IMR-90 (cell line): ENCODE measurements at regions not wholly inside any gene's neighbourhood (a gene's known extent, or its start where the extent isn't known, plus 50 kb on each side); places are given as distances from the start of the nearest gene placed in this dataset.
A peak's percentile ranks its signal among the peaks of the same experiment; 100 is the strongest.

Experiments used
- ATAC-seq: fragments of 200-7000 bp; cut with Tn5 transposase; 2 replicates; pipeline ENCODE4 v1.9.1; 2020; ENCODE audit warnings: low read depth, mild to moderate bottlenecking, moderate library complexity
- BruUV-seq: library from RNA; stranded (reverse); fragments of 400-500 nt; replicated peaks from 2 replicates; lab custom pipeline; 2021; lab: Mats Ljungman, UMichigan
- CTCF ChIA-PET: fragments of 300-600 bp; formaldehyde crosslinking; extraction: SDS; loops from one replicate; lab custom pipeline; 2021; ENCODE audit warnings: antibody characterized with exemption; lab: Yijun Ruan, JAX
- POLR2A ChIA-PET: fragments of 300-600 bp; sonication (Branson Sonifier 250); formaldehyde crosslinking; loops from one replicate; lab custom pipeline; 2022; ENCODE audit warnings: antibody characterized with exemption; ENCODE audit not compliant: unreplicated experiment; lab: Charles Lee
- DNase-seq: peaks from one replicate; pipeline ENCODE4 v3.0.0; 2013
- H2AFZ ChIP-seq: replicated peaks from 2 replicates; pipeline ENCODE3; 2013; ENCODE audit warnings: low read length, mild to moderate bottlenecking; ENCODE audit not compliant: poor library complexity
- H2AK5ac ChIP-seq: 2 replicates; pipeline ENCODE4 v1.6.1; 2013; ENCODE audit warnings: low read depth, low read length, inconsistent platforms
- H2AK9ac ChIP-seq: replicated peaks from 2 replicates; pipeline ENCODE3; 2013; ENCODE audit warnings: mild to moderate bottlenecking, low read depth, low read length, moderate library complexity; ENCODE audit not compliant: poor library complexity
- H2BK120ac ChIP-seq: 2 replicates; pipeline ENCODE4 v1.6.1; 2013; ENCODE audit warnings: low read depth, low read length, inconsistent platforms
- H2BK15ac ChIP-seq: 3 replicates; pipeline ENCODE4 v1.6.1; 2013; ENCODE audit warnings: low read depth, low read length, inconsistent platforms
- H2BK20ac ChIP-seq: 2 replicates; pipeline ENCODE4 v1.6.1; 2013; ENCODE audit warnings: low read depth, mild to moderate bottlenecking, inconsistent platforms, low read length, moderate library complexity
- H2BK5ac ChIP-seq: 2 replicates; pipeline ENCODE4 v1.6.1; 2013; ENCODE audit warnings: mild to moderate bottlenecking, low read depth, low read length, inconsistent platforms; ENCODE audit not compliant: poor library complexity, severe bottlenecking
- H3K14ac ChIP-seq: replicated peaks from 2 replicates; pipeline ENCODE4 v1.6.1; 2013; ENCODE audit warnings: low read depth, low read length, inconsistent platforms
- H3K18ac ChIP-seq: 2 replicates; pipeline ENCODE4 v1.6.1; 2013; ENCODE audit warnings: low read depth, low read length, control low read depth
- H3K23ac ChIP-seq: 2 replicates; pipeline ENCODE4 v1.6.1; 2013; ENCODE audit warnings: low read depth, low read length, inconsistent platforms
- H3K27ac ChIP-seq: 2 replicates; pipeline ENCODE4 v1.5.1; 2013; ENCODE audit warnings: mild to moderate bottlenecking, control low read depth, low read length; ENCODE audit not compliant: insufficient read depth
- H3K27me3 ChIP-seq: 2 replicates; pipeline ENCODE4 v1.6.1; 2013; ENCODE audit warnings: low read length; ENCODE audit not compliant: control insufficient read depth, insufficient read depth
- H3K36me3 ChIP-seq: 2 replicates; pipeline ENCODE4 v1.6.1; 2013; ENCODE audit warnings: low read length, mixed read lengths; ENCODE audit not compliant: control insufficient read depth, insufficient read depth
- H3K4ac ChIP-seq: 2 replicates; pipeline ENCODE4 v1.6.1; 2013; ENCODE audit warnings: low read depth, low read length, inconsistent platforms
- H3K4me1 ChIP-seq: 2 replicates; pipeline ENCODE4 v1.6.1; 2013; ENCODE audit warnings: low read length, mixed read lengths; ENCODE audit not compliant: control insufficient read depth, insufficient read depth
- H3K4me2 ChIP-seq: 2 replicates; pipeline ENCODE4 v1.6.1; 2013; ENCODE audit warnings: low read depth, mild to moderate bottlenecking, control low read depth, low read length, moderate library complexity
- H3K4me3 ChIP-seq: 2 replicates; pipeline ENCODE4 v1.5.1; 2013; ENCODE audit warnings: low read depth, mild to moderate bottlenecking, control low read depth, low read length, moderate library complexity; ENCODE audit not compliant: insufficient read depth
- H3K56ac ChIP-seq: 2 replicates; pipeline ENCODE4 v1.6.1; 2013; ENCODE audit warnings: low read length, inconsistent platforms; ENCODE audit not compliant: insufficient read depth; ENCODE audit errors: extremely low read depth
- H3K79me1 ChIP-seq, 2 experiments: 2 replicates each; pipeline ENCODE4 v1.6.1; 2013; ENCODE audit warnings: low read length in 2 of 2, inconsistent platforms in 1 of 2, low read depth in 1 of 2
- H3K9ac ChIP-seq: 2 replicates; pipeline ENCODE4 v1.6.1; 2013; ENCODE audit warnings: low read depth, low read length, control low read depth
- H3K9me1 ChIP-seq: 2 replicates; pipeline ENCODE4 v1.6.1; 2013; ENCODE audit warnings: low read length, inconsistent platforms; ENCODE audit not compliant: insufficient read depth
- H3K9me3 ChIP-seq: 2 replicates; pipeline ENCODE4 v1.6.1; 2013; ENCODE audit warnings: low read length; ENCODE audit not compliant: control insufficient read depth, insufficient read depth
- H4K20me1 ChIP-seq: 2 replicates; pipeline ENCODE4 v1.6.1; 2013; ENCODE audit warnings: low read length, inconsistent platforms; ENCODE audit not compliant: insufficient read depth
- H4K5ac ChIP-seq: 2 replicates; pipeline ENCODE4 v1.6.1; 2013; ENCODE audit warnings: mild to moderate bottlenecking, low read depth, low read length, control low read depth
- H4K8ac ChIP-seq, 2 experiments: 2 replicates each; pipeline ENCODE4 v1.6.1; 2013; ENCODE audit warnings: low read depth in 2 of 2, low read length in 2 of 2, control low read depth in 1 of 2, inconsistent platforms in 1 of 2
- H4K91ac ChIP-seq: 2 replicates; pipeline ENCODE4 v1.6.1; 2013; ENCODE audit warnings: low read depth, low read length, inconsistent platforms; ENCODE audit not compliant: insufficient read depth
- MAZ ChIP-seq: IDR thresholded peaks from 2 replicates; pipeline ENCODE4 v1.6.1; 2012; ENCODE audit warnings: low read depth, mild to moderate bottlenecking, low read length, improper control_type of control experiment, moderate library complexity, borderline replicate concordance
- RAD21 ChIP-seq: IDR thresholded peaks from 2 replicates; pipeline ENCODE4 v1.6.1; 2012; ENCODE audit warnings: low read length, improper control_type of control experiment
- SMC3 ChIP-seq: fragments of 150-350 bp; IDR thresholded peaks from 2 replicates; pipeline ENCODE4 v1.6.1; 2016; ENCODE audit warnings: low read depth, mild to moderate bottlenecking, antibody characterized with exemption, low read length, moderate library complexity
- WGBS, 2 experiments: methylation state at CpG; one replicate each; pipeline versions ENCODE4 v1.1.5 to v1.1.7; 2013; ENCODE audit warnings: missing lambda C conversion rate in 2 of 2; ENCODE audit not compliant: insufficient read length in 1 of 2; ENCODE audit errors: extremely low coverage in 2 of 2; 5-methylcytosine and 5-hydroxymethylcytosine counted together
- dilution Hi-C: fragments of 300-500 bp; cut with HindIII; formaldehyde crosslinking; loops from one replicate; pipeline ENCODE4 v1.14.3; 2018; ENCODE audit warnings: low sequenced_read_pairs; ENCODE audit not compliant: unreplicated experiment
- in situ Hi-C: fragments of 300-500 bp; cut with MboI; formaldehyde crosslinking; loops from 3 replicates; pipeline ENCODE4 v1.14.3; 2019; ENCODE audit warnings: low sequenced_read_pairs, inconsistent platforms, mixed read lengths
- intact Hi-C: fragments of 100-400 bp; cut with micrococcal nuclease; formaldehyde crosslinking; loops from 2 replicates; pipeline ENCODE4 v1.10.0; 2022
- TF ChIP-seq, protein P1 (sequence below): conservative IDR thresholded peaks from 2 replicates; pipeline ENCODE4 v1.5.1; 2012; ENCODE audit warnings: mild to moderate bottlenecking, low read depth, low read length, improper control_type of control experiment

DNA sequence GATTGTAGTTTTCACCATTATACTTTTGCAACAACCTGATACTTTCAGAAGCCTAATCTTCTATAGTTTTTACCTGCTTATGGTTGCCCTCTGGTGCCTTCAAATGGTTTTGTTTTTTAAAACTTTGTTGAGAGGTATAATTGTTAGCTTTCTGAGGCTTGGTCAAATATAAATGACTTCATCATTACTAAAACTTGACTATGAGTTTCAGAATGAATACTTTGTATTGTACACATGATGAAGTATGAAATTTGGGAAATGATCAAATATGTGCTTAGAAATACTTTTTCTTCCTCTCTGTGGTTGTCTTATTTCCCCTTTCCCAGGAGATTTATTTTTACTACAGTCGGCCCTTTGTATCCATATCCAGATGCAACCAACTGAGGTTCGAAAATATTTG, 151.8 kb upstream of the B3GALT2 start:
- no peak overlapping the region for H3K9ac ChIP-seq
- peaks cover 8% of the 10 kb centered on the region for H3K9me3 ChIP-seq
- peak overlapping the region; percentile 90 for H2BK120ac ChIP-seq
- no peak overlapping the region for H2AFZ ChIP-seq
- peak; percentile 21 for ATAC-seq
- no CpG with 5 or more reads among the region's 2 CpGs for WGBS, 2 experiments
- peak overlapping the region; percentile 4; the same call in 1 of the 2 replicates for H3K27ac ChIP-seq
- no peak overlapping the region for H3K18ac ChIP-seq
- H2AK5ac ChIP-seq: no peak overlapping the region
- no peak overlapping the region for H3K56ac ChIP-seq
- H3K4me1 ChIP-seq: peaks cover 11% of the 10 kb centered on the region
- H4K8ac ChIP-seq: 0 out of 4 replicates have a peak overlapping the region, but pooled peaks of 1 of the 2 experiments have one; percentile 58
- H3K79me1 ChIP-seq: peaks cover 0 to 3% of the 10 kb centered on the region in 2 experiments; a peak in 1 of 4 replicates
- peak overlapping the region; percentile 68; the same call in 1 of the 2 replicates for H2BK20ac ChIP-seq
- no peaks in the 10 kb centered on the region for H3K27me3 ChIP-seq
- dilution Hi-C loops: no loop called here
- ChIA-PET CTCF (interaction anchor here (0.6 to 1.3 kb wide), 2 partner anchors 157 to 498 kb away, joined by 3 to 5 read pairs; no protein-coding TSS in a partner anchor), POLR2A (no interaction called here)
- no peak overlapping the region for H4K91ac ChIP-seq
- 0 out of 2 replicates have a peak overlapping the region, but pooled peaks have one; percentile 60 for H4K5ac ChIP-seq
- peak overlapping the region; percentile 74 for H2BK5ac ChIP-seq
- no peak overlapping the region for H3K4me3 ChIP-seq
- H2AK9ac ChIP-seq: no peak overlapping the region
- intact Hi-C loops: loop anchor here (5.0 to 10.0 kb wide), 2 partner anchors 76 to 533 kb away; partner anchors contain the start of gene RGS2
- peak; percentile 64 for DNase-seq
- no peak overlapping the region for H3K23ac ChIP-seq
- TF ChIP-seq RAD21 (peak; percentile 34), SMC3 (0 out of 2 replicates have a peak, but pooled peaks have one; percentile 25), MAZ (no peak)
- TF ChIP-seq, protein P1, sequence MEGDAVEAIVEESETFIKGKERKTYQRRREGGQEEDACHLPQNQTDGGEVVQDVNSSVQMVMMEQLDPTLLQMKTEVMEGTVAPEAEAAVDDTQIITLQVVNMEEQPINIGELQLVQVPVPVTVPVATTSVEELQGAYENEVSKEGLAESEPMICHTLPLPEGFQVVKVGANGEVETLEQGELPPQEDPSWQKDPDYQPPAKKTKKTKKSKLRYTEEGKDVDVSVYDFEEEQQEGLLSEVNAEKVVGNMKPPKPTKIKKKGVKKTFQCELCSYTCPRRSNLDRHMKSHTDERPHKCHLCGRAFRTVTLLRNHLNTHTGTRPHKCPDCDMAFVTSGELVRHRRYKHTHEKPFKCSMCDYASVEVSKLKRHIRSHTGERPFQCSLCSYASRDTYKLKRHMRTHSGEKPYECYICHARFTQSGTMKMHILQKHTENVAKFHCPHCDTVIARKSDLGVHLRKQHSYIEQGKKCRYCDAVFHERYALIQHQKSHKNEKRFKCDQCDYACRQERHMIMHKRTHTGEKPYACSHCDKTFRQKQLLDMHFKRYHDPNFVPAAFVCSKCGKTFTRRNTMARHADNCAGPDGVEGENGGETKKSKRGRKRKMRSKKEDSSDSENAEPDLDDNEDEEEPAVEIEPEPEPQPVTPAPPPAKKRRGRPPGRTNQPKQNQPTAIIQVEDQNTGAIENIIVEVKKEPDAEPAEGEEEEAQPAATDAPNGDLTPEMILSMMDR: peak; percentile 28; the same call in 1 of the 2 replicates
- no peaks in the 10 kb centered on the region for H3K36me3 ChIP-seq
- peak overlapping the region; percentile 47; the same call in 1 of the 3 replicates for H2BK15ac ChIP-seq
- no peak overlapping the region for H3K14ac ChIP-seq
- in situ Hi-C loops: no loop called here
- BruUV-seq: no TSS peak
- H4K20me1 ChIP-seq: no peaks in the 10 kb centered on the region
- no peak overlapping the region for H3K4me2 ChIP-seq
- H3K4ac ChIP-seq: 0 out of 2 replicates have a peak overlapping the region, but pooled peaks have one; percentile 49
- H3K9me1 ChIP-seq: 0 out of 2 replicates have a peak, but pooled peaks cover 3% of the 10 kb centered on the region
